Astrocyte (in vitro differentiated cells and primary cell): ENCODE measurements at regions not wholly inside any gene's neighbourhood (a gene's known extent, or its start where the extent isn't known, plus 50 kb on each side); places are given as distances from the start of the nearest gene placed in this dataset.

ENCODE experiments used
- EZH2 ChIP-seq: IDR thresholded peaks from 2 replicates; pipeline ENCODE4 v1.6.1; 2012; ENCODE audit warnings: mild to moderate bottlenecking, low read length, inconsistent platforms; ENCODE audit not compliant: insufficient read depth
- TF ChIP-seq, protein P1 (sequence below): IDR thresholded peaks from 2 replicates; pipeline ENCODE4 v1.5.1; 2011; ENCODE audit warnings: low read depth, mild to moderate bottlenecking, inconsistent platforms, low read length, moderate library complexity; ENCODE audit not compliant: insufficient read depth

- TF ChIP-seq, protein P1, sequence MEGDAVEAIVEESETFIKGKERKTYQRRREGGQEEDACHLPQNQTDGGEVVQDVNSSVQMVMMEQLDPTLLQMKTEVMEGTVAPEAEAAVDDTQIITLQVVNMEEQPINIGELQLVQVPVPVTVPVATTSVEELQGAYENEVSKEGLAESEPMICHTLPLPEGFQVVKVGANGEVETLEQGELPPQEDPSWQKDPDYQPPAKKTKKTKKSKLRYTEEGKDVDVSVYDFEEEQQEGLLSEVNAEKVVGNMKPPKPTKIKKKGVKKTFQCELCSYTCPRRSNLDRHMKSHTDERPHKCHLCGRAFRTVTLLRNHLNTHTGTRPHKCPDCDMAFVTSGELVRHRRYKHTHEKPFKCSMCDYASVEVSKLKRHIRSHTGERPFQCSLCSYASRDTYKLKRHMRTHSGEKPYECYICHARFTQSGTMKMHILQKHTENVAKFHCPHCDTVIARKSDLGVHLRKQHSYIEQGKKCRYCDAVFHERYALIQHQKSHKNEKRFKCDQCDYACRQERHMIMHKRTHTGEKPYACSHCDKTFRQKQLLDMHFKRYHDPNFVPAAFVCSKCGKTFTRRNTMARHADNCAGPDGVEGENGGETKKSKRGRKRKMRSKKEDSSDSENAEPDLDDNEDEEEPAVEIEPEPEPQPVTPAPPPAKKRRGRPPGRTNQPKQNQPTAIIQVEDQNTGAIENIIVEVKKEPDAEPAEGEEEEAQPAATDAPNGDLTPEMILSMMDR, result no peak
- no peak for TF ChIP-seq EZH2
Measured at GRCh38 chr6:4336778-4337442, 201.5 kb upstream of the ECI2 start.
